Trophoblast cell (in vitro differentiated cells and primary cell): ENCODE measurements at regions not wholly inside any gene's neighbourhood (a gene's known extent, or its start where the extent isn't known, plus 50 kb on each side); places are given as distances from the start of the nearest gene placed in this dataset.
"Not testable (repeated sequence)": the region's sequence is repeated elsewhere in the genome, so short reads cannot be mapped to it uniquely, and the experiment has no call there.

Source experiments
- DNase-seq, 2 donors: peaks; one replicate each; pipeline ENCODE4 v3.0.0-alpha.2; 2016
- H2AFZ ChIP-seq: 2 replicates; pipeline ENCODE4 v1.6.1; 2013; ENCODE audit warnings: low read length, moderate library complexity, mild to moderate bottlenecking; ENCODE audit not compliant: insufficient read depth, poor library complexity
- H2AK5ac ChIP-seq: 2 replicates; pipeline ENCODE4 v1.6.1; 2013; ENCODE audit warnings: mild to moderate bottlenecking, low read length
- H2BK120ac ChIP-seq: 2 replicates; pipeline ENCODE4 v1.6.1; 2013; ENCODE audit warnings: low read length, mild to moderate bottlenecking, moderate library complexity; ENCODE audit not compliant: insufficient read depth, poor library complexity
- H2BK12ac ChIP-seq: 2 replicates; pipeline ENCODE4 v1.6.1; 2013; ENCODE audit warnings: mild to moderate bottlenecking, low read length, moderate library complexity
- H2BK5ac ChIP-seq: 2 replicates; pipeline ENCODE4 v1.6.1; 2013; ENCODE audit warnings: low read length, low read depth, moderate library complexity, mild to moderate bottlenecking; ENCODE audit not compliant: poor library complexity
- H3K14ac ChIP-seq: 2 replicates; pipeline ENCODE4 v1.6.1; 2013; ENCODE audit warnings: mild to moderate bottlenecking, low read length
- H3K18ac ChIP-seq: 2 replicates; pipeline ENCODE4 v1.6.1; 2013; ENCODE audit warnings: mild to moderate bottlenecking, low read length
- H3K23ac ChIP-seq: 2 replicates; pipeline ENCODE4 v1.6.1; 2013; ENCODE audit warnings: low read length
- H3K27ac ChIP-seq: 2 replicates; pipeline ENCODE4 v1.5.1; 2013; ENCODE audit warnings: low read depth, mild to moderate bottlenecking, inconsistent platforms, low read length, moderate library complexity
- H3K27me3 ChIP-seq: 2 replicates; pipeline ENCODE4 v1.6.1; 2013; ENCODE audit warnings: inconsistent platforms, mild to moderate bottlenecking, low read length, moderate library complexity; ENCODE audit not compliant: insufficient read depth
- H3K36me3 ChIP-seq, 2 experiments: 1 replicate in 1 of 2; 2 replicates in 1 of 2; pipeline ENCODE4 v1.6.1; 2013; ENCODE audit warnings: low read length in 2 of 2, mild to moderate bottlenecking in 2 of 2, moderate library complexity in 1 of 2; ENCODE audit not compliant: insufficient read depth in 2 of 2, control insufficient read depth in 1 of 2
- H3K4ac ChIP-seq: 2 replicates; pipeline ENCODE4 v1.6.1; 2013; ENCODE audit warnings: low read depth, mild to moderate bottlenecking, low read length, moderate library complexity
- H3K4me1 ChIP-seq, 2 experiments: 1 replicate in 1 of 2; 2 replicates in 1 of 2; pipeline ENCODE4 v1.6.1; 2013; ENCODE audit warnings: low read length in 2 of 2, mild to moderate bottlenecking in 2 of 2, moderate library complexity in 1 of 2; ENCODE audit not compliant: insufficient read depth in 2 of 2, control insufficient read depth in 1 of 2
- H3K4me2 ChIP-seq: 2 replicates; pipeline ENCODE4 v1.6.1; 2013; ENCODE audit warnings: inconsistent platforms, mild to moderate bottlenecking, low read length, moderate library complexity
- H3K4me3 ChIP-seq: 2 replicates; pipeline ENCODE4 v1.5.1; 2013; ENCODE audit warnings: mild to moderate bottlenecking, low read depth, low read length, inconsistent platforms
- H3K79me1 ChIP-seq: one replicate; pipeline ENCODE4 v1.6.1; 2013; ENCODE audit warnings: low read length
- H3K79me2 ChIP-seq: 2 replicates; pipeline ENCODE4 v1.6.1; 2013; ENCODE audit warnings: low read length, mild to moderate bottlenecking; ENCODE audit not compliant: control insufficient read depth, insufficient read depth, poor library complexity
- H3K9ac ChIP-seq: 2 replicates; pipeline ENCODE4 v1.6.1; 2013; ENCODE audit warnings: mild to moderate bottlenecking, low read length
- H3K9me3 ChIP-seq: 2 replicates; pipeline ENCODE4 v1.6.1; 2013; ENCODE audit warnings: low read depth, mild to moderate bottlenecking, control low read depth, inconsistent platforms, low read length; ENCODE audit not compliant: insufficient read depth
- H4K12ac ChIP-seq: 2 replicates; pipeline ENCODE4 v1.6.1; 2013; ENCODE audit warnings: low read depth, mild to moderate bottlenecking, low read length, moderate library complexity
- H4K8ac ChIP-seq: 2 replicates; pipeline ENCODE4 v1.6.1; 2013; ENCODE audit warnings: low read depth, mild to moderate bottlenecking, low read length, moderate library complexity
- H4K91ac ChIP-seq: one replicate; pipeline ENCODE4 v1.6.1; 2013; ENCODE audit warnings: low read depth, mild to moderate bottlenecking, low read length, moderate library complexity
- WGBS: extraction: QIAGEN DNeasy Blood & Tissue Kit; methylation state at CpG from one replicate; pipeline ENCODE4 v1.1.7; 2013; ENCODE audit warnings: missing lambda C conversion rate; ENCODE audit not compliant: insufficient read length, insufficient coverage; ENCODE audit errors: extremely low coverage; 5-methylcytosine and 5-hydroxymethylcytosine counted together

- Histone ChIP-seq H2AFZ (no peak overlapping the region), H3K9ac (no peak overlapping the region), H3K79me1 (no peaks in the 10 kb centered on the region), H3K23ac (no peak overlapping the region), H3K18ac (no peak overlapping the region), H3K27me3 (no peaks in the 10 kb centered on the region), H3K4ac (no peak overlapping the region), H3K9me3 (peaks cover 45% of the 10 kb centered on the region), H2BK120ac (no peak overlapping the region), H3K27ac (no peak overlapping the region), H3K4me2 (no peak overlapping the region), H4K8ac (no peak overlapping the region), H3K79me2 (no peaks in the 10 kb centered on the region), H3K36me3 (no peaks in the 10 kb centered on the region), H2AK5ac (no peak overlapping the region), H3K14ac (no peak overlapping the region), H3K4me1 (no peaks in the 10 kb centered on the region), H4K12ac (no peak overlapping the region), H2BK5ac (no peak overlapping the region), H2BK12ac (no peak overlapping the region), H3K4me3 (no peak overlapping the region), H4K91ac (no peak overlapping the region)
- no CpG with 5 or more reads among the region's 6 CpGs for WGBS
- DNase-seq, result no peak
Measured at GRCh38 chr21:9772348-9772672, 749.1 kb upstream of the TPTE start.

- H4K12ac ChIP-seq, H2BK5ac ChIP-seq, H2AFZ ChIP-seq, H3K18ac ChIP-seq, H2BK12ac ChIP-seq, H4K91ac ChIP-seq, H2AK5ac ChIP-seq, DNase-seq, H3K4me3 ChIP-seq, H3K27ac ChIP-seq, H3K4ac ChIP-seq, H4K8ac ChIP-seq, H3K9ac ChIP-seq, H3K14ac ChIP-seq, H3K4me1 ChIP-seq, H2BK120ac ChIP-seq, H3K36me3 ChIP-seq, H3K27me3 ChIP-seq, H3K23ac ChIP-seq, H3K79me1 ChIP-seq, H3K79me2 ChIP-seq, H3K4me2 ChIP-seq: not testable (repeated sequence)
- WGBS, result no CpG with 5 or more reads among the region's 8 CpGs
- H3K9me3 ChIP-seq, result peaks cover 39% of the 10 kb centered on the region
Measured at GRCh38 chr21:9772877-9773420, 748.4 kb upstream of the TPTE start.

- no peak overlapping the region for H2BK12ac ChIP-seq
- no peak overlapping the region for H4K91ac ChIP-seq
- no peak overlapping the region for H3K4me3 ChIP-seq
- no peak overlapping the region for H2BK5ac ChIP-seq
- H3K4me2 ChIP-seq, result no peak overlapping the region
- no CpG with 5 or more reads among the region's 9 CpGs for WGBS
- no peaks in the 10 kb centered on the region for H3K36me3 ChIP-seq
- no peak overlapping the region for H3K23ac ChIP-seq
- H2AK5ac ChIP-seq, result no peak overlapping the region
- H2BK120ac ChIP-seq, result no peak overlapping the region
- no peaks in the 10 kb centered on the region for H3K79me1 ChIP-seq
- H4K8ac ChIP-seq, result no peak overlapping the region
- H3K9ac ChIP-seq, result no peak overlapping the region
- H3K4me1 ChIP-seq, result no peaks in the 10 kb centered on the region
- H3K27me3 ChIP-seq, result no peaks in the 10 kb centered on the region
- H3K14ac ChIP-seq, result no peak overlapping the region
- no peak overlapping the region for H4K12ac ChIP-seq
- no peak overlapping the region for H3K18ac ChIP-seq
- H3K9me3 ChIP-seq, result peaks cover 35% of the 10 kb centered on the region
- no peak overlapping the region for H3K27ac ChIP-seq
- no peaks in the 10 kb centered on the region for H3K79me2 ChIP-seq
- H3K4ac ChIP-seq, result no peak overlapping the region
- H2AFZ ChIP-seq, result no peak overlapping the region
- DNase-seq, result no peak
Measured at GRCh38 chr21:9774347-9774746, 747.0 kb upstream of the TPTE start.

GRCh38 chr21:9774901-9775593, 746.3 kb upstream of the TPTE start:
- not testable (repeated sequence) for H2BK12ac ChIP-seq, H2BK5ac ChIP-seq, H3K4me2 ChIP-seq, H3K4me1 ChIP-seq, H4K12ac ChIP-seq, H2AK5ac ChIP-seq, H3K14ac ChIP-seq, H3K79me2 ChIP-seq, H3K18ac ChIP-seq, H2BK120ac ChIP-seq, H3K36me3 ChIP-seq, H3K9ac ChIP-seq, H4K91ac ChIP-seq, H4K8ac ChIP-seq, H3K27me3 ChIP-seq, H3K4ac ChIP-seq, H3K23ac ChIP-seq, DNase-seq, H3K79me1 ChIP-seq, H3K27ac ChIP-seq, H2AFZ ChIP-seq
- no CpG with 5 or more reads among the region's 10 CpGs for WGBS
- peaks cover 31% of the 10 kb centered on the region for H3K9me3 ChIP-seq
- peak overlapping the region; percentile 23 for H3K4me3 ChIP-seq
